SKM-1 (cell line): ENCODE measurements at regions not wholly inside any gene's neighbourhood (a gene's known extent, or its start where the extent isn't known, plus 50 kb on each side); places are given as distances from the start of the nearest gene placed in this dataset.

ENCODE experiments used
- DNase-seq: peaks from one replicate; lab custom pipeline; 2025; ENCODE audit not compliant: unreplicated experiment; lab: John Stamatoyannopoulos, UW

GRCh38 chr18:78682716-78683115, 296.9 kb upstream of the SALL3 start:
- DNase-seq, result no peak

GRCh38 chr18:78683191-78684010, 296.2 kb upstream of the SALL3 start:
- no peak for DNase-seq

- DNase-seq, result no peak
Observed at GRCh38 chr18:78685250-78685979, 294.2 kb upstream of the SALL3 start.

GRCh38 chr18:78685980-78686530, 293.6 kb upstream of the SALL3 start:
- DNase-seq, result no peak

- no peak for DNase-seq
Observed at GRCh38 chr18:78686976-78687685, 292.5 kb upstream of the SALL3 start.

- DNase-seq, result no peak
Observed at GRCh38 chr18:78687736-78688135, 291.9 kb upstream of the SALL3 start.

- DNase-seq, result no peak
Observed at GRCh38 chr18:78688249-78688648, 291.4 kb upstream of the SALL3 start.

GRCh38 chr18:78688916-78689315, 290.7 kb upstream of the SALL3 start:
- DNase-seq, result no peak

GRCh38 chr18:78689606-78690005, 290.0 kb upstream of the SALL3 start:
- DNase-seq, result no peak

GRCh38 chr18:78692105-78692504, 287.5 kb upstream of the SALL3 start:
- DNase-seq, result no peak

GRCh38 chr18:78693429-78693828, 286.2 kb upstream of the SALL3 start:
- DNase-seq, result no peak

GRCh38 chr18:78696698-78697435, 282.8 kb upstream of the SALL3 start:
- DNase-seq, result no peak

- no peak for DNase-seq
Observed at GRCh38 chr18:78697446-78697845, 282.2 kb upstream of the SALL3 start.

GRCh38 chr18:78698914-78699313, 280.7 kb upstream of the SALL3 start:
- DNase-seq, result no peak

GRCh38 chr18:78699499-78699898, 280.1 kb upstream of the SALL3 start:
- no peak for DNase-seq

- DNase-seq, result no peak
Observed at GRCh38 chr18:78701771-78702396, 277.7 kb upstream of the SALL3 start.

GRCh38 chr18:78703291-78703690, 276.3 kb upstream of the SALL3 start:
- DNase-seq, result no peak

- no peak for DNase-seq
Observed at GRCh38 chr18:78704971-78705461, 274.6 kb upstream of the SALL3 start.

GRCh38 chr18:78709261-78709809, 270.3 kb upstream of the SALL3 start:
- DNase-seq, result no peak

- DNase-seq, result no peak
Observed at GRCh38 chr18:78711316-78711715, 268.3 kb upstream of the SALL3 start.
